Body of pancreas (tissue), 4 donors: ENCODE measurements at regions not wholly inside any gene's neighbourhood (a gene's known extent, or its start where the extent isn't known, plus 50 kb on each side); places are given as distances from the start of the nearest gene placed in this dataset.

Experiments used
- POLR2A ChIP-seq, 3 donors: fragments of 450-650 bp; IDR thresholded peaks; one replicate each; pipeline ENCODE4 v1.6.1; 2016; ENCODE audit warnings: antibody characterized with exemption in 3 of 3, mild to moderate bottlenecking in 2 of 3
- TF ChIP-seq, protein P1 (sequence below), 7 experiments: fragments of 450-650 bp in 4 of 7; fragments of 200-600 bp in 3 of 7; sonication (generic) in 3 of 7; IDR thresholded peaks; one replicate each; pipeline ENCODE4 v1.5.1; 2016 to 2019; ENCODE audit warnings: antibody characterized with exemption in 7 of 7

DNA sequence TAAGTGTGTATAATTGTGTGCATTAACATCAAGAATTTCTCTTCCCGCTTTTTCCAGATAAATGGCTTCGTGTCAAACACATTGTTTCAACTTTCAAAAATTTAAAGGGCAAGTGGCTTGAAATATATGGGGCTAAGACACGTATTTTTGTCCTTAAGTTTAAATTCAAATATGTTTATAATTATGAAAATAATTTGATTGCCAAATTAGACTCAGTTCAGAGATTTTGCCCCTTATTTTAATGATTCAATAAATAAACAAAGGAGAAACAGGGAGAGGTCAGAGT, 1159.2 kb upstream of the MIR17HG start:
- TF ChIP-seq, protein P1, sequence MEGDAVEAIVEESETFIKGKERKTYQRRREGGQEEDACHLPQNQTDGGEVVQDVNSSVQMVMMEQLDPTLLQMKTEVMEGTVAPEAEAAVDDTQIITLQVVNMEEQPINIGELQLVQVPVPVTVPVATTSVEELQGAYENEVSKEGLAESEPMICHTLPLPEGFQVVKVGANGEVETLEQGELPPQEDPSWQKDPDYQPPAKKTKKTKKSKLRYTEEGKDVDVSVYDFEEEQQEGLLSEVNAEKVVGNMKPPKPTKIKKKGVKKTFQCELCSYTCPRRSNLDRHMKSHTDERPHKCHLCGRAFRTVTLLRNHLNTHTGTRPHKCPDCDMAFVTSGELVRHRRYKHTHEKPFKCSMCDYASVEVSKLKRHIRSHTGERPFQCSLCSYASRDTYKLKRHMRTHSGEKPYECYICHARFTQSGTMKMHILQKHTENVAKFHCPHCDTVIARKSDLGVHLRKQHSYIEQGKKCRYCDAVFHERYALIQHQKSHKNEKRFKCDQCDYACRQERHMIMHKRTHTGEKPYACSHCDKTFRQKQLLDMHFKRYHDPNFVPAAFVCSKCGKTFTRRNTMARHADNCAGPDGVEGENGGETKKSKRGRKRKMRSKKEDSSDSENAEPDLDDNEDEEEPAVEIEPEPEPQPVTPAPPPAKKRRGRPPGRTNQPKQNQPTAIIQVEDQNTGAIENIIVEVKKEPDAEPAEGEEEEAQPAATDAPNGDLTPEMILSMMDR (IDR thresholded peaks at IDR 0.05): no peak
- no peak for TF ChIP-seq POLR2A (IDR thresholded peaks at IDR 0.05)
